Breast epithelium (tissue), 3 donors: ENCODE measurements at regions not wholly inside any gene's neighbourhood (a gene's known extent, or its start where the extent isn't known, plus 50 kb on each side); places are given as distances from the start of the nearest gene placed in this dataset.

Experiments used
- POLR2A ChIP-seq: fragments of 450-650 bp; IDR thresholded peaks from one replicate; pipeline ENCODE4 v1.6.1; 2016; ENCODE audit warnings: antibody characterized with exemption, mild to moderate bottlenecking, moderate library complexity
- TF ChIP-seq, protein P1 (sequence below), 3 donors: fragments of 450-650 bp; IDR thresholded peaks; one replicate each; pipeline ENCODE4 v1.5.1; 2016 to 2017; ENCODE audit warnings: antibody characterized with exemption in 3 of 3, mild to moderate bottlenecking in 3 of 3, moderate library complexity in 3 of 3

DNA sequence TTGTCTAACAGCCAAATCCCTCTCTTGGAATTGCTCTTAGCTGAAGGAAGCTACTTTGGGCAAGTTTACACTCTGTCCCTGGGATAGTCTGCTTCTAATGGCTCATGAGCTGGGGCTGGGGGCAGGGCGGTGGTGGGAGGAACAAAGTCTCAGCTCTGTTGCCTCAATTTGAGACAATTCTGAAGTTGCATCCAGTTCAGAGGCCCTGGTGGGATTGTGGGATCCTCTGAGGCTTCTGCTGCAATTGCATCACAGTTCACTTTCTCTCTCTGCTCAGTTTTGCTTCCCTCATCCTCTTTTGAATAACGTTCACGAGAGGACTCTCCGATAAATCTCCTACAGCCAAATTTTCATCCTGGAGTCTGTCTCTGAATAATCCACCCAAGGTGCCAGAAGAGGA is 440.6 kb upstream of the SLC35B3 start:
- TF ChIP-seq, protein P1, sequence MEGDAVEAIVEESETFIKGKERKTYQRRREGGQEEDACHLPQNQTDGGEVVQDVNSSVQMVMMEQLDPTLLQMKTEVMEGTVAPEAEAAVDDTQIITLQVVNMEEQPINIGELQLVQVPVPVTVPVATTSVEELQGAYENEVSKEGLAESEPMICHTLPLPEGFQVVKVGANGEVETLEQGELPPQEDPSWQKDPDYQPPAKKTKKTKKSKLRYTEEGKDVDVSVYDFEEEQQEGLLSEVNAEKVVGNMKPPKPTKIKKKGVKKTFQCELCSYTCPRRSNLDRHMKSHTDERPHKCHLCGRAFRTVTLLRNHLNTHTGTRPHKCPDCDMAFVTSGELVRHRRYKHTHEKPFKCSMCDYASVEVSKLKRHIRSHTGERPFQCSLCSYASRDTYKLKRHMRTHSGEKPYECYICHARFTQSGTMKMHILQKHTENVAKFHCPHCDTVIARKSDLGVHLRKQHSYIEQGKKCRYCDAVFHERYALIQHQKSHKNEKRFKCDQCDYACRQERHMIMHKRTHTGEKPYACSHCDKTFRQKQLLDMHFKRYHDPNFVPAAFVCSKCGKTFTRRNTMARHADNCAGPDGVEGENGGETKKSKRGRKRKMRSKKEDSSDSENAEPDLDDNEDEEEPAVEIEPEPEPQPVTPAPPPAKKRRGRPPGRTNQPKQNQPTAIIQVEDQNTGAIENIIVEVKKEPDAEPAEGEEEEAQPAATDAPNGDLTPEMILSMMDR (IDR thresholded peaks at IDR 0.05), result no peak
- TF ChIP-seq POLR2A, result no peak
